Pancreas (tissue), 10 donors: ENCODE measurements at regions not wholly inside any gene's neighbourhood (a gene's known extent, or its start where the extent isn't known, plus 50 kb on each side); places are given as distances from the start of the nearest gene placed in this dataset.

Source experiments
- ATAC-seq, 4 donors: fragments of 200-7000 bp; cut with Tn5 transposase; one replicate each; pipeline versions ENCODE4 v1.8.0 to v1.9.1; 2020; ENCODE audit warnings: mild to moderate bottlenecking in 4 of 4, moderate library complexity in 4 of 4
- DNase-seq, 6 donors: peaks; one replicate each; pipeline ENCODE4 v3.0.0-alpha.2; 2020
- FAIRE-seq: peaks from 2 replicates; lab custom pipeline; 2012; peaks lifted over from hg19 to GRCh38; lab: Jason Lieb, UNC
- H3K27ac ChIP-seq, 4 donors: fragments of 200-600 bp; sonication (generic); 1 replicate in 3 of 4; 2 replicates in 1 of 4; pipeline versions ENCODE4 v1.5.0 to v1.8.0; 2020
- H3K27me3 ChIP-seq, 4 donors: fragments of 200-600 bp; one replicate each; pipeline ENCODE4 v1.8.0; 2021
- H3K36me3 ChIP-seq, 3 donors: fragments of 200-600 bp; sonication (generic) in 1 of 3; one replicate each; pipeline versions ENCODE4 v1.5.0 to v1.8.0; 2020 to 2021
- H3K4me1 ChIP-seq, 3 donors: fragments of 200-600 bp; one replicate each; pipeline ENCODE4 v1.8.0; 2021
- H3K4me3 ChIP-seq, 4 donors: fragments of 200-600 bp; sonication (generic) in 2 of 4; one replicate each; pipeline versions ENCODE4 v1.5.0 to v1.8.0; 2020 to 2021
- H3K9me3 ChIP-seq, 4 donors: fragments of 200-600 bp; one replicate each; pipeline ENCODE4 v1.8.0; 2021
- CTCF ChIP-seq, 4 donors: fragments of 200-600 bp; sonication (generic) in 3 of 4; IDR thresholded peaks; one replicate each; pipeline versions ENCODE4 v1.5.0 to v1.8.0; 2021; ENCODE audit warnings: antibody characterized with exemption in 4 of 4
- WGBS, 2 donors: extraction: QIAGEN DNeasy Blood & Tissue Kit; methylation state at CpG; one replicate each; pipeline ENCODE4 v1.1.7; 2013; 5-methylcytosine and 5-hydroxymethylcytosine counted together
- intact Hi-C, 3 donors: fragments of 100-400 bp; cut with DNase I; formaldehyde crosslinking; loops; one replicate each; pipeline versions ENCODE4 v1.11.1 to v1.14.2; 2022
- donor health status: healthy with polysubstance abuse.
- donor health status: DM: no; HTN: no; CAD: no; lungs with moderate emphysema.
- donor health status: DM: no; HTN: no; CAD: no.
- donor health status: control.
- donor health status: control.
- donor health status: Bipolar disorder and iron deficiency.
- donor health status: DM: yes; HTN: yes; CAD: no.
- donor health status: DM: no; HTN: no; CAD: no.
- donor health status: DM: no; HTN: no; CAD: no.
- donor health status: DM: yes; HTN: yes; CAD: no.

- H3K4me3 ChIP-seq = no peak overlapping the region
- H3K27me3 ChIP-seq = no peaks in the 10 kb centered on the region
- intact Hi-C loops = no loop called here
- TF ChIP-seq CTCF (IDR thresholded peaks at IDR 0.05) = no peak
- FAIRE-seq = no peak
- DNase-seq = no peak
- no peaks in the 10 kb centered on the region for H3K9me3 ChIP-seq
- 95 to 97% methylated on average over 2 of the region's 2 CpGs for WGBS, 2 donors
- no peak for ATAC-seq
- no peaks in the 10 kb centered on the region for H3K4me1 ChIP-seq
- no peaks in the 10 kb centered on the region for H3K36me3 ChIP-seq
- no peak overlapping the region for H3K27ac ChIP-seq
Observed at GRCh38 chr16:80080287-80080851, 460.4 kb upstream of the DYNLRB2 start.

- Histone ChIP-seq H3K27me3 (no peaks in the 10 kb centered on the region), H3K36me3 (no peaks in the 10 kb centered on the region), H3K9me3 (no peaks in the 10 kb centered on the region), H3K4me1 (no peaks in the 10 kb centered on the region), H3K4me3 (no peak overlapping the region), H3K27ac (no peak overlapping the region)
- FAIRE-seq (no peak), ATAC-seq (no peak), DNase-seq (no peak)
- no peak for TF ChIP-seq CTCF (IDR thresholded peaks at IDR 0.05)
- WGBS, 2 donors = 70% methylated on average over 3 of the region's 3 CpGs
- intact Hi-C loops = no loop called here
Observed at GRCh38 chr16:80079072-80079471, 461.7 kb upstream of the DYNLRB2 start.

GRCh38 chr16:80077696-80078095 is 463.1 kb upstream of the DYNLRB2 start:
- intact Hi-C loops = no loop called here
- no peak for TF ChIP-seq CTCF (IDR thresholded peaks at IDR 0.05)
- FAIRE-seq (no peak), ATAC-seq (no peak), DNase-seq (no peak)
- no peaks in the 10 kb centered on the region for H3K36me3 ChIP-seq
- H3K27me3 ChIP-seq = no peaks in the 10 kb centered on the region
- no peaks in the 10 kb centered on the region for H3K9me3 ChIP-seq
- WGBS, 2 donors = 70 to 75% methylated on average over 4 of the region's 4 CpGs
- H3K4me1 ChIP-seq = no peaks in the 10 kb centered on the region
- no peak overlapping the region for H3K27ac ChIP-seq
- H3K4me3 ChIP-seq = no peak overlapping the region

GRCh38 chr16:80074329-80074728 is 466.5 kb upstream of the DYNLRB2 start:
- intact Hi-C loops = no loop called here
- 18 to 28% methylated on average over 1 of the region's 1 CpG for WGBS, 2 donors
- DNase-seq = no peak
- no peak for FAIRE-seq
- no peaks in the 10 kb centered on the region for H3K9me3 ChIP-seq
- no peak overlapping the region for H3K27ac ChIP-seq
- no peaks in the 10 kb centered on the region for H3K36me3 ChIP-seq
- H3K27me3 ChIP-seq = no peaks in the 10 kb centered on the region
- no peak for TF ChIP-seq CTCF (IDR thresholded peaks at IDR 0.05)
- H3K4me1 ChIP-seq = no peaks in the 10 kb centered on the region
- ATAC-seq = peak in 2 of 4 donors; percentile 34 to 68
- H3K4me3 ChIP-seq = no peak overlapping the region

- no peak for FAIRE-seq
- no peak overlapping the region for H3K27ac ChIP-seq
- TF ChIP-seq CTCF (IDR thresholded peaks at IDR 0.05) = no peak
Observed at GRCh38 chr16:80071964-80072456, 468.8 kb upstream of the DYNLRB2 start.

More at GRCh38 chr16:80071964-80072456, 468.8 kb upstream of the DYNLRB2 start:
- no peaks in the 10 kb centered on the region for H3K4me1 ChIP-seq
- H3K4me3 ChIP-seq = no peak overlapping the region
- DNase-seq (no peak), ATAC-seq (no peak)
- H3K36me3 ChIP-seq = no peaks in the 10 kb centered on the region
- H3K9me3 ChIP-seq = no peaks in the 10 kb centered on the region
- H3K27me3 ChIP-seq = no peaks in the 10 kb centered on the region
- 59 to 61% methylated on average over 5 of the region's 5 CpGs for WGBS, 2 donors
- intact Hi-C loops = no loop called here
